ENCODE measurements at regions not wholly inside any gene's neighbourhood (a gene's known extent, or its start where the extent isn't known, plus 50 kb on each side); places are given as distances from the start of the nearest gene placed in this dataset.
"Not testable (repeated sequence)": the region's sequence is repeated elsewhere in the genome, so short reads cannot be mapped to it uniquely, and the experiment has no call there.

GRCh38 chr4:65265526-65265925 is 404.8 kb downstream of the EPHA5 start:
- H3K36me3 Mint-ChIP-seq (ENCODE audit: low read depth), result no peaks in the 10 kb centered on the region
- DNase-seq, result no peak
- H3K9me3 Mint-ChIP-seq, result no peaks in the 10 kb centered on the region
- no peak overlapping the region for H3K27ac Mint-ChIP-seq
- CTCF ChIA-PET, result no interaction called here
- no peaks in the 10 kb centered on the region for H3K4me1 Mint-ChIP-seq
- POLR2A ChIA-PET, result no interaction called here
- no peak overlapping the region for H3K4me3 Mint-ChIP-seq
- H3K27me3 Mint-ChIP-seq, result no peaks in the 10 kb centered on the region

GRCh38 chr4:65259296-65259695 is 411.0 kb downstream of the EPHA5 start:
- CTCF ChIA-PET, result no interaction called here
- Mint-ChIP-seq H3K27me3 (no peaks in the 10 kb centered on the region), H3K9me3 (no peaks in the 10 kb centered on the region), H3K36me3 (ENCODE audit: low read depth) (no peaks in the 10 kb centered on the region), H3K4me3 (no peak overlapping the region), H3K27ac (no peak overlapping the region), H3K4me1 (no peaks in the 10 kb centered on the region)
- POLR2A ChIA-PET, result no interaction called here
- no peak for DNase-seq

GRCh38 chr4:65250916-65251315 is 419.4 kb downstream of the EPHA5 start:
- DNase-seq, result no peak
- no peaks in the 10 kb centered on the region for H3K36me3 Mint-ChIP-seq (ENCODE audit: low read depth)

GRCh38 chr4:65249111-65249510 is 421.2 kb downstream of the EPHA5 start:
- H3K27ac Mint-ChIP-seq, result no peak overlapping the region
- no peaks in the 10 kb centered on the region for H3K36me3 Mint-ChIP-seq (ENCODE audit: low read depth)
- H3K27me3 Mint-ChIP-seq, result no peaks in the 10 kb centered on the region
- no peaks in the 10 kb centered on the region for H3K9me3 Mint-ChIP-seq
- H3K4me1 Mint-ChIP-seq, result no peaks in the 10 kb centered on the region
- ChIA-PET POLR2A (no interaction called here), CTCF (no interaction called here)
- no peak overlapping the region for H3K4me3 Mint-ChIP-seq
- DNase-seq, result no peak

More at GRCh38 chr4:65250916-65251315, 419.4 kb downstream of the EPHA5 start:
- H3K27me3 Mint-ChIP-seq, result no peaks in the 10 kb centered on the region
- ChIA-PET CTCF (no interaction called here), POLR2A (no interaction called here)
- no peaks in the 10 kb centered on the region for H3K9me3 Mint-ChIP-seq
- no peak overlapping the region for H3K27ac Mint-ChIP-seq
- no peaks in the 10 kb centered on the region for H3K4me1 Mint-ChIP-seq
- H3K4me3 Mint-ChIP-seq, result no peak overlapping the region

- no peak overlapping the region for H3K4me3 Mint-ChIP-seq
- ChIA-PET POLR2A (no interaction called here), CTCF (no interaction called here)
- H3K4me1 Mint-ChIP-seq, result no peaks in the 10 kb centered on the region
- H3K9me3 Mint-ChIP-seq, result peaks cover 3% of the 10 kb centered on the region
- no peaks in the 10 kb centered on the region for H3K27me3 Mint-ChIP-seq
- H3K27ac Mint-ChIP-seq, result no peak overlapping the region
- DNase-seq, result no peak
- no peaks in the 10 kb centered on the region for H3K36me3 Mint-ChIP-seq (ENCODE audit: low read depth)
Observed at GRCh38 chr4:65242156-65242846, 428.0 kb downstream of the EPHA5 start.

GRCh38 chr4:65241257-65241997 is 428.9 kb downstream of the EPHA5 start:
- Mint-ChIP-seq H3K9me3 (peaks cover 3% of the 10 kb centered on the region), H3K27me3 (no peaks in the 10 kb centered on the region), H3K27ac (no peak overlapping the region), H3K36me3 (ENCODE audit: low read depth) (no peaks in the 10 kb centered on the region), H3K4me1 (no peaks in the 10 kb centered on the region), H3K4me3 (no peak overlapping the region)
- CTCF ChIA-PET, result no interaction called here
- DNase-seq, result no peak
- POLR2A ChIA-PET, result no interaction called here

GRCh38 chr4:65234061-65234460 is 436.2 kb downstream of the EPHA5 start:
- POLR2A ChIA-PET, result no interaction called here
- Mint-ChIP-seq H3K27ac (no peak overlapping the region), H3K4me3 (no peak overlapping the region), H3K9me3 (no peaks in the 10 kb centered on the region), H3K4me1 (no peaks in the 10 kb centered on the region), H3K36me3 (ENCODE audit: low read depth) (no peaks in the 10 kb centered on the region), H3K27me3 (no peaks in the 10 kb centered on the region)
- CTCF ChIA-PET, result no interaction called here
- no peak for DNase-seq

GRCh38 chr4:65227628-65228027 is 442.7 kb downstream of the EPHA5 start:
- Mint-ChIP-seq H3K4me1 (no peaks in the 10 kb centered on the region), H3K9me3 (no peaks in the 10 kb centered on the region), H3K27ac (no peak overlapping the region), H3K4me3 (no peak overlapping the region), H3K27me3 (no peaks in the 10 kb centered on the region), H3K36me3 (ENCODE audit: low read depth) (no peaks in the 10 kb centered on the region)
- POLR2A ChIA-PET, result no interaction called here
- CTCF ChIA-PET, result no interaction called here
- DNase-seq, result no peak

- POLR2A ChIA-PET, result no interaction called here
- CTCF ChIA-PET, result no interaction called here
- no peaks in the 10 kb centered on the region for H3K36me3 Mint-ChIP-seq (ENCODE audit: low read depth)
Observed at GRCh38 chr4:65223601-65224000, 446.7 kb downstream of the EPHA5 start.

GRCh38 chr4:65223074-65223473 is 447.2 kb downstream of the EPHA5 start:
- DNase-seq; H3K27me3 Mint-ChIP-seq; H3K27ac Mint-ChIP-seq; H3K4me3 Mint-ChIP-seq; H3K9me3 Mint-ChIP-seq; H3K4me1 Mint-ChIP-seq; POLR2A ChIA-PET; H3K36me3 Mint-ChIP-seq (ENCODE audit: low read depth); CTCF ChIA-PET: not testable (repeated sequence)

More at GRCh38 chr4:65223601-65224000, 446.7 kb downstream of the EPHA5 start:
- Mint-ChIP-seq H3K4me3 (no peak overlapping the region), H3K27me3 (no peaks in the 10 kb centered on the region), H3K9me3 (no peaks in the 10 kb centered on the region), H3K27ac (no peak overlapping the region), H3K4me1 (no peaks in the 10 kb centered on the region)
- no peak for DNase-seq

GRCh38 chr4:65217179-65217578 is 453.1 kb downstream of the EPHA5 start:
- Mint-ChIP-seq H3K4me1 (no peaks in the 10 kb centered on the region), H3K9me3 (peaks cover 2% of the 10 kb centered on the region), H3K27ac (no peak overlapping the region), H3K36me3 (ENCODE audit: low read depth) (no peaks in the 10 kb centered on the region), H3K27me3 (no peaks in the 10 kb centered on the region), H3K4me3 (no peak overlapping the region)
- ChIA-PET CTCF (no interaction called here), POLR2A (no interaction called here)
- no peak for DNase-seq

GRCh38 chr4:65202853-65203236 is 467.4 kb downstream of the EPHA5 start:
- ChIA-PET CTCF (no interaction called here), POLR2A (no interaction called here)
- Mint-ChIP-seq H3K36me3 (ENCODE audit: low read depth) (no peaks in the 10 kb centered on the region), H3K27ac (no peak overlapping the region), H3K27me3 (no peaks in the 10 kb centered on the region), H3K4me3 (no peak overlapping the region), H3K4me1 (no peaks in the 10 kb centered on the region), H3K9me3 (peaks cover 2% of the 10 kb centered on the region)
- no peak for DNase-seq

GRCh38 chr4:65202165-65202852 is 468.0 kb downstream of the EPHA5 start:
- Mint-ChIP-seq H3K27me3 (no peaks in the 10 kb centered on the region), H3K9me3 (peaks cover 2% of the 10 kb centered on the region), H3K36me3 (ENCODE audit: low read depth) (no peaks in the 10 kb centered on the region), H3K4me3 (no peak overlapping the region), H3K4me1 (no peaks in the 10 kb centered on the region), H3K27ac (no peak overlapping the region)
- DNase-seq, result no peak
- POLR2A ChIA-PET, result no interaction called here
- CTCF ChIA-PET, result no interaction called here

GRCh38 chr4:65195666-65196065 is 474.6 kb downstream of the EPHA5 start:
- Mint-ChIP-seq H3K27me3 (no peaks in the 10 kb centered on the region), H3K4me1 (no peaks in the 10 kb centered on the region), H3K36me3 (ENCODE audit: low read depth) (no peaks in the 10 kb centered on the region), H3K4me3 (no peak overlapping the region), H3K27ac (no peak overlapping the region), H3K9me3 (peaks cover 7% of the 10 kb centered on the region)
- ChIA-PET CTCF (no interaction called here), POLR2A (no interaction called here)
- no peak for DNase-seq

Data from activated CD4-positive, alpha-beta T cell treated with anti-CD3 and anti-CD28 coated beads, Interleukin-2, amount 10 ng/mL, durations not matched to agents 7 days and 5 days (primary cell).